ENCODE measurements at regions not wholly inside any gene's neighbourhood (a gene's known extent, or its start where the extent isn't known, plus 50 kb on each side); places are given as distances from the start of the nearest gene placed in this dataset.

DNA sequence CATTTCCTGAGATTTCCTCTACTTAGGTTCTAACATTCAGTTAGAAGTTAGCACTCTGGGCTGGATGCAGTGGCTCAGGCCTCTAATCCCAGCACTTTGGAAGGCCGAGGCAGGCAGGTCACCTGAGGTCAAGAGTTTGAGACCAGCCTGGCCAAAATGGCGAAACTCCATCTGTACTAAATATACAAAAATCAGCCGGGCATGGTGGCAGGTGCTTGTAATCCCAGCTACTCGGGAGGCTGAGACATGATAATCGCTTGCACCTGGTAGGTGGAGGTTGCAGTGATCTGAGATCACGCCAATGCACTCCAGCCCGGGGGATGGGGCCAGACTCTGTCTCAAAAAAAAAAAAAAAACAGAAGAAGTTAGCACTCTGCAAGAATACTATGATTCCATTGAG, 1430.9 kb downstream of the CDH11 start:
- Histone ChIP-seq H3K4me1 (ENCODE audit: control insufficient read depth in 1 of 2, low read depth in 2 of 2) (no peaks in the 10 kb centered on the region), H3K27me3 (replicated peaks; ENCODE audit: insufficient read depth) (no peaks in the 10 kb centered on the region), H3K27ac (no peak overlapping the region), H3K4me3 (no peak overlapping the region), H3K9me3 (no peaks in the 10 kb centered on the region), H3K36me3 (no peaks in the 10 kb centered on the region)
- DNase-seq (ENCODE audit: low spot score) (no peak), ATAC-seq (ENCODE audit: insufficient number of reproducible peaks, low FRiP score, low read depth) (no peak)
- TF ChIP-seq, protein P1, sequence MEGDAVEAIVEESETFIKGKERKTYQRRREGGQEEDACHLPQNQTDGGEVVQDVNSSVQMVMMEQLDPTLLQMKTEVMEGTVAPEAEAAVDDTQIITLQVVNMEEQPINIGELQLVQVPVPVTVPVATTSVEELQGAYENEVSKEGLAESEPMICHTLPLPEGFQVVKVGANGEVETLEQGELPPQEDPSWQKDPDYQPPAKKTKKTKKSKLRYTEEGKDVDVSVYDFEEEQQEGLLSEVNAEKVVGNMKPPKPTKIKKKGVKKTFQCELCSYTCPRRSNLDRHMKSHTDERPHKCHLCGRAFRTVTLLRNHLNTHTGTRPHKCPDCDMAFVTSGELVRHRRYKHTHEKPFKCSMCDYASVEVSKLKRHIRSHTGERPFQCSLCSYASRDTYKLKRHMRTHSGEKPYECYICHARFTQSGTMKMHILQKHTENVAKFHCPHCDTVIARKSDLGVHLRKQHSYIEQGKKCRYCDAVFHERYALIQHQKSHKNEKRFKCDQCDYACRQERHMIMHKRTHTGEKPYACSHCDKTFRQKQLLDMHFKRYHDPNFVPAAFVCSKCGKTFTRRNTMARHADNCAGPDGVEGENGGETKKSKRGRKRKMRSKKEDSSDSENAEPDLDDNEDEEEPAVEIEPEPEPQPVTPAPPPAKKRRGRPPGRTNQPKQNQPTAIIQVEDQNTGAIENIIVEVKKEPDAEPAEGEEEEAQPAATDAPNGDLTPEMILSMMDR (IDR thresholded peaks at IDR 0.05) = no peak

DNA sequence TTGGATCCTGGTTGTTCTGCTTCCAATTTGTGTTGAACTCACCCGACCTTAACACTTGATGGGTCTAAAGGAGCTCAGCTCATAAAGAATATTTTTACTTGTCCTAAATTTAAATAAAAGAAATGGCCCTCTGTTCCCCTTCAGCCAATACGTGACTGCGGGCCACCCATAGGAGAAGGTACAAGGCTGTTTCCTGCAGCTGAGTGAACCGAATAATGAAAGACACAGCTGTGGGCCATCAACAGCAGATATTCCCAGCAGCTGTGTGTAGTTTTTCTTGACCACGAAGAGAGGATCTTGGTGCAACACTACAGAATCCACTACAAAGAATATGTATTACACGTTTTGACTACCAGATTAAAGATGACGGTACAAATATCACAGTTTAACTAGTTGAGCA, 1431.6 kb downstream of the CDH11 start:
- no peak for ATAC-seq (ENCODE audit: insufficient number of reproducible peaks, low FRiP score, low read depth)
- no peaks in the 10 kb centered on the region for H3K36me3 ChIP-seq
- H3K4me1 ChIP-seq (ENCODE audit: control insufficient read depth in 1 of 2, low read depth in 2 of 2) = no peaks in the 10 kb centered on the region
- H3K9me3 ChIP-seq = no peaks in the 10 kb centered on the region
- no peak overlapping the region for H3K4me3 ChIP-seq
- no peak overlapping the region for H3K27ac ChIP-seq
- DNase-seq (ENCODE audit: low spot score) = no peak
- no peaks in the 10 kb centered on the region for H3K27me3 ChIP-seq (replicated peaks; ENCODE audit: insufficient read depth)
- TF ChIP-seq, protein P1 (IDR thresholded peaks at IDR 0.05) = no peak

DNA sequence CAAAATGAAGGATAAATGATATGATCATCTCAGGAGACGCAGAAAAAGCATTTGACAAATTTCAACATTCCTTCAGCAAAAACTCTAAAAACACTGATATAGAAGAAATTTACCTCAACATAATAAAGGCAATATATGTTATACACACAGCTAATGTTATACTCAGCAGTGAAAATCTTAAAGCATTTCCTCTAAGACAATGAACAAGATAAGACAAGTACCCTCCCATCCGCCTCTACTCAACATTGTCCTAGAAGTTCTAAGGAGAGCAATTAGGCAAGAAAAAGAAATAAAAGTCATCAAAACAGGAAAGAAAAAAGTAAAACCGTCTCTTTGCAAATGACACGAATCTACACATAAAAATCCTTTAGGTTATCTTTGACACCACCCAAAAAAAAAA, 1432.8 kb downstream of the CDH11 start:
- ATAC-seq (ENCODE audit: insufficient number of reproducible peaks, low FRiP score, low read depth) (no peak), DNase-seq (ENCODE audit: low spot score) (no peak)
- no peaks in the 10 kb centered on the region for H3K36me3 ChIP-seq
- H3K27me3 ChIP-seq (replicated peaks; ENCODE audit: insufficient read depth) = no peaks in the 10 kb centered on the region
- H3K27ac ChIP-seq = no peak overlapping the region
- H3K4me3 ChIP-seq = no peak overlapping the region
- H3K9me3 ChIP-seq = no peaks in the 10 kb centered on the region
- TF ChIP-seq, protein P1 (IDR thresholded peaks at IDR 0.05) = no peak
- H3K4me1 ChIP-seq (ENCODE audit: control insufficient read depth in 1 of 2, low read depth in 2 of 2) = no peaks in the 10 kb centered on the region

DNA sequence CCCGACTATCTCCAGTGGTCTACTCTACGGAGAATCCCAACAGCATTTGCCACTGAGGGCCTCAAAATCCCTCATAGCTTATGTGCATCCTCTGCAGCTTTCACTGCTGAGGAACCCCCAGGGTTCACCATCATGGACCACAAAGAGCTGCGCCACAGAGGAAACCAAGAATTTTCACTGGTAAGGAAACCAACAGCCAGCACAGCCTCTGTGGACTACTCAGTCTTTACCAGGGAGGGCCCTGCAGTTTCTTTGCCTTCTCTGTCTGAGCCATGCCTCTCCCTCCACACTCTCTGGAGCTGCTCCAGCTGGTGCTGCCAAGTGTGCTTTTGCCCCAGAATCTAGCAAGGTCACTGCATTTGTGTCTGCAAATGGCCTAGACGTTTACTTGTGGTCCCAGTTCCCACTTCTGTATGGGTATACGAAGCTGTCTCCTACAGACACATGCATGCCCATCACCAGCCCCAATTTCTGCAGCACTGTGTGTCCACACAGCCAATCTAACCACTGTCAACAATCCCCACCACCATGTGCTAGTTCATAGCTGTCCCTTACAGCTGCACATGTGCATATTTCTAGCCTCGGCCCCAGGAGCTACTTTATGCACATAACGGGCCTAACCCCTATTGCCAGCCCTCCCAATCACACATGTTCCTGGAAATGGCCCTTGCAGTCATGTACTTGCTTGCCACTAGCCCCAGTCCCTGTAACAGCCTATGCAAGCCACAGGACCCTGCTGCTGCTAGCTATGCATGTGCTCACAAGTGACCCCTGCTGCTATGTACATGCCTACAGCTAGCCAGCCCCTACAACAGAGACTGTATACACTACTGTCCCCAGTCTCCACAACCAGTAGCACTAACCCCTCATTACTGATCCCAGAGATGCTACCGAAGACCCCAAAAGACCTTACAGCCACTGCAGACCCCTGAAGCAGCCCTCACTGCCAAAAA, 1437.4 kb downstream of the CDH11 start:
- ATAC-seq (ENCODE audit: insufficient number of reproducible peaks, low FRiP score, low read depth) = no peak
- Histone ChIP-seq H3K27ac (no peak overlapping the region), H3K27me3 (replicated peaks; ENCODE audit: insufficient read depth) (no peaks in the 10 kb centered on the region), H3K9me3 (no peaks in the 10 kb centered on the region), H3K4me1 (ENCODE audit: control insufficient read depth in 1 of 2, low read depth in 2 of 2) (no peaks in the 10 kb centered on the region), H3K4me3 (no peak overlapping the region), H3K36me3 (no peaks in the 10 kb centered on the region)
- TF ChIP-seq, protein P1 (IDR thresholded peaks at IDR 0.05) = no peak
- DNase-seq (ENCODE audit: low spot score) = no peak

DNA sequence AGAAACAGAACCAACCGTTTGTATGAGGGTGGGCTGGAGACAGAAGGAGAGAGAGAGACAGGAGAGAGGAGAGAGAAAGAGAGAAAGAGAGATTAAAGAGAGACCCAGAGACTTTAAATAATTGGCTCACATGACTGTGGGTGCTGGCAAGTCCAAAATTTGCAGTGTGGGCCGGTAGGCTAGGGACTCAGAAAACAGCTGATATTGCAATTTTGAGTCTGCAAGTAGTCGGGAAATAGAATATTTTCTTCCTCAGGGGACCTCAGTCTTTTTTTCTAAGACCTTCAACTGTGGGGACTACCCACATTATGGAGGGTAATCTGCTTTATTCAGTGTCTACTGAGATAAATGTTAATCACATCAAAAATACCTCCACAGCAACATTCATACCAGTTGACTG, 1439.0 kb downstream of the CDH11 start:
- Histone ChIP-seq H3K27ac (no peak overlapping the region), H3K4me3 (no peak overlapping the region), H3K4me1 (ENCODE audit: control insufficient read depth in 1 of 2, low read depth in 2 of 2) (no peaks in the 10 kb centered on the region), H3K36me3 (no peaks in the 10 kb centered on the region), H3K27me3 (replicated peaks; ENCODE audit: insufficient read depth) (no peaks in the 10 kb centered on the region), H3K9me3 (no peaks in the 10 kb centered on the region)
- ATAC-seq (ENCODE audit: insufficient number of reproducible peaks, low FRiP score, low read depth) (no peak), DNase-seq (ENCODE audit: low spot score) (no peak)
- TF ChIP-seq, protein P1 (IDR thresholded peaks at IDR 0.05) = no peak
